ENCODE measurements at regions not wholly inside any gene's neighbourhood (a gene's known extent, or its start where the extent isn't known, plus 50 kb on each side); places are given as distances from the start of the nearest gene placed in this dataset.
A peak's percentile ranks its signal among the peaks of the same experiment; 100 is the strongest.

DNA sequence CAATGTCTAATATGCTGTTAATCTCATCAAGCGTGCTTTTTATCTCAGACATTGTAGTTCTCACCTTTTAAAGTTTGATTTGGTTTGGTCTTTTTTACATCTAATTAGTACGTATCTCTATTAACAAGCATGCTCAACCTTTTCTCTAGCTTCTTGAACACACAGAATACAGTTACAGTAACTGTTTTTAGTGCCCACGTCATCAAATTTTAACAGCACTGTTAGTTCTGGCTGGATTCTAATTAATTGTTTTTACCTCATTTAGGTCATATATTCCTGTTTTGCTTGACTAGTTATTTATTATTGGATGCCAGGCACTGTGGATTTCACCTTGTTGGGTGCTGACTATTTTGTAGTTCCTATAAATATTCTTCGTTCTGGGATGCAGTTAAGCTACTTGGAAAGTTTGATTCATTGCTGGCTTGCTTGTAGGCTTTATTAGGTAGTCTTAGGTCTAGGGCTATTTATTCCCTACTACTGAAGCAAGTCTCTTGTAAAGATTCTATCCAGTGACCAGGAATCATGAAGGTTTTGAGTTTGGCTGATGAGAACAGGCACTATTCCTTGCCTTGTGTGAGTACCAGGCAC lies 263.0 kb downstream of the ETAA1 start:
- Histone ChIP-seq H3K4me1 (ENCODE audit: control insufficient read depth, insufficient read depth, low read length) (no peaks in the 10 kb centered on the region), H3K27ac (ENCODE audit: low read length) (no peak overlapping the region), H3K36me3 (ENCODE audit: control insufficient read depth in 2 of 2, insufficient read depth in 2 of 2, low read length in 2 of 2) (no peaks in the 10 kb centered on the region), H3K4me3 (ENCODE audit: low read length in 2 of 2) (no peak overlapping the region), H3K27me3 (ENCODE audit: control insufficient read depth in 1 of 2, insufficient read depth in 2 of 2, low read length in 2 of 2) (no peaks in the 10 kb centered on the region), H3K9ac (ENCODE audit: low read length in 2 of 2) (no peak overlapping the region), H3K9me3 (ENCODE audit: control insufficient read depth in 2 of 2, low read length in 2 of 2) (peaks cover 0 to 6% of the 10 kb centered on the region in 2 donors)

DNA sequence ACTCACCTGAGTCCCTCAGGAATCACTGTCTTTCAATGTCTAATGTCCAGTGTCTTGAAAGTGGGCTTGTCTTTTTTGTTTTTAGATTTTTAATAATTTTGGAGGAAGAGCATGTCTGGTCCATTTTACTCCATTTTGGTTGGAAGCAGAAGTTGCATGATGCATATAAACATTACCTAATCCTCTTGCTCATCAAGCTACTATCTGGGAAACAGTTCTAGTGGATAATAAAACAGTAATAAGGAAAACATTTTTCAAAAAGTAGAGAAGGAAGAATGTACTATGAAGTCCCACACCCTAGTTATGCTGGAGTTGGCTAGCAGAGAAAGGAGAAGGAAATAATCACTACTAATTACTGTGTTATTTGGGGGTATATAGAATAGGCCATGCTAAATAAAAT lies 263.7 kb downstream of the ETAA1 start:
- Histone ChIP-seq H3K9ac (ENCODE audit: low read length in 2 of 2) (no peak overlapping the region), H3K4me1 (ENCODE audit: control insufficient read depth, insufficient read depth, low read length) (no peaks in the 10 kb centered on the region), H3K27ac (ENCODE audit: low read length) (no peak overlapping the region), H3K4me3 (ENCODE audit: low read length in 2 of 2) (no peak overlapping the region), H3K27me3 (ENCODE audit: control insufficient read depth in 1 of 2, insufficient read depth in 2 of 2, low read length in 2 of 2) (no peaks in the 10 kb centered on the region), H3K36me3 (ENCODE audit: control insufficient read depth in 2 of 2, insufficient read depth in 2 of 2, low read length in 2 of 2) (no peaks in the 10 kb centered on the region), H3K9me3 (ENCODE audit: control insufficient read depth in 2 of 2, low read length in 2 of 2) (peaks cover 0 to 6% of the 10 kb centered on the region in 2 donors)

DNA sequence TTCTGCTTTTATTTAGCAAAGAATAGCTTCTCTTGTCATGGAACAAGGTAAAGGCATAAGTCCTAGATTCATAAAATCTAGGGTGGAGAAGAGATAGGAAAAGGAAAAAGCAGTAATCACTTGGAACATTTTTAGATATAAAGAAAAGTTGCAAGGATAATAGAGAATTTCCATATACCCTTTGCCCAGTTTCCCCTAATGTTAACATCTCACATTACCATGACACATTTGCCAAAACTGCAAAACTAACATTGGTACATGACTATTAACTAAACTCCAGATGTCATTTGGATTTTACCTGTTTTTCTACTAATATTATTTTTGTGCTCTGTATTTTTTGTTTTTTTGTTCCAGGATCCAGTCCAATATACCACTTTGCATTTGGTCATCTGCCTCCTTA lies 265.1 kb downstream of the ETAA1 start:
- Histone ChIP-seq H3K4me1 (ENCODE audit: control insufficient read depth, insufficient read depth, low read length) (no peaks in the 10 kb centered on the region), H3K27ac (ENCODE audit: low read length) (no peak overlapping the region), H3K9me3 (ENCODE audit: control insufficient read depth in 2 of 2, low read length in 2 of 2) (peaks cover 0 to 6% of the 10 kb centered on the region in 2 donors), H3K4me3 (ENCODE audit: low read length in 2 of 2) (no peak overlapping the region), H3K36me3 (ENCODE audit: control insufficient read depth in 2 of 2, insufficient read depth in 2 of 2, low read length in 2 of 2) (no peaks in the 10 kb centered on the region), H3K9ac (ENCODE audit: low read length in 2 of 2) (no peak overlapping the region), H3K27me3 (ENCODE audit: control insufficient read depth in 1 of 2, insufficient read depth in 2 of 2, low read length in 2 of 2) (no peaks in the 10 kb centered on the region)

DNA sequence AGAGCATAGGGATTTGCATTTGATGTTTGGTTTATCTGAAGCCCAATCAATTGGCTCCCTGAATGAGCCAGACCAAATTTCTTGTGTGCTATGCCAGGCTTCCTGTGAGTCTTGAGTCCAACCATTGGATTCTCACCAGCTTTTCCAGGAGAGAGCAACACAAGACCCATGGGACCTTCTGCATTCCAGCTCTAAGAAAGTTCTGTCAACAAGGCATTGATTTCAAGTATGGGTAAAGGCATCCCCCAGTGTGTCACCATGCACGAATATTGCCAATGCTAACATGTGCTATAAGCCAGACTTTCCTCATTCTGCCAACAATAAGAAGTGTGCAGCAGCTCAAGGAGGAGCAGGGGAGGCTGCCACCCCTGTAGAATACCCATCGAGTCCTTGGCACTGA lies 266.6 kb downstream of the ETAA1 start:
- peaks cover 4% of the 10 kb centered on the region for H3K4me1 ChIP-seq (ENCODE audit: control insufficient read depth, insufficient read depth, low read length)
- H3K27ac ChIP-seq (ENCODE audit: low read length), result peak overlapping the region; percentile 13
- H3K4me3 ChIP-seq (ENCODE audit: low read length in 2 of 2), result no peak overlapping the region

DNA sequence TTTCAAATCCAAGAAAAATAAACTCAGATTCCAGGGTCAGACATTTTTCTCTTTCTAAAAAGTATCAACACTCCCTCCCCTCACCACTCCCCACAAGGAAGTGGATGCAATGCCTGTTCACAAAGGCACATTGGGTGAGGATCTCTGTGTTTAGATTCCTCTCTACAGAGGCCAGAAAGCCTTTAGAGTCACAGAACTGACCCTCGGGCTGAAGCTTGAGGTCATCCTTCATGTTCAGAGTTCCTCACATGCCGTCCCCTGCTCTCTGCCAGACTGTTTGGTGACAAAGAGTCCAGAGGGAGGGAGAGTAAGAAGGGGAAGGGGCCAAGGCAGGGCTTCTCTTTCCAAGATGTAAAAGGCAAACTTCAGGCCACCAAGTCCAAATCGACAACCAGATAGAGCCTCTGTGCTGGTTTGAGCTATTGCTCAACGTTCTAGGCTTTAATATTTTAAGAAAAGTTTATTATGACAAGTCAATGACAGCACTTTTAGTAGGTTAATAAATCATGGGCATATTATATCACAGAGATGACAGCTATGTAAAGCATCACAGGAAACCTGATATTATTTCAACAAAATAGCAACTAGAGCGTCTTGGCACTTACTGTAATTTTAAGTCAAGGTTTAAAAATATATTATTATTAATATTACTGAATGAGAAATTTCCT lies 269.4 kb downstream of the ETAA1 start:
- peak overlapping the region in 1 of 2 donors; percentile 23 for H3K4me3 ChIP-seq (ENCODE audit: low read length in 2 of 2)
- no peaks in the 10 kb centered on the region for H3K27me3 ChIP-seq (ENCODE audit: control insufficient read depth in 1 of 2, insufficient read depth in 2 of 2, low read length in 2 of 2)
- peak overlapping the region; percentile 74 for H3K27ac ChIP-seq (ENCODE audit: low read length)
- H3K4me1 ChIP-seq (ENCODE audit: control insufficient read depth, insufficient read depth, low read length), result peaks cover 4% of the 10 kb centered on the region
- no peak overlapping the region for H3K9ac ChIP-seq (ENCODE audit: low read length in 2 of 2)
- no peaks in the 10 kb centered on the region for H3K36me3 ChIP-seq (ENCODE audit: control insufficient read depth in 2 of 2, insufficient read depth in 2 of 2, low read length in 2 of 2)
- H3K9me3 ChIP-seq (ENCODE audit: control insufficient read depth in 2 of 2, low read length in 2 of 2), result no peaks in the 10 kb centered on the region

More for the DNA sequence above, 266.6 kb downstream of the ETAA1 start:
- peaks cover 0 to 5% of the 10 kb centered on the region in 2 donors for H3K9me3 ChIP-seq (ENCODE audit: control insufficient read depth in 2 of 2, low read length in 2 of 2)
- no peaks in the 10 kb centered on the region for H3K27me3 ChIP-seq (ENCODE audit: control insufficient read depth in 1 of 2, insufficient read depth in 2 of 2, low read length in 2 of 2)
- no peak overlapping the region for H3K9ac ChIP-seq (ENCODE audit: low read length in 2 of 2)
- no peaks in the 10 kb centered on the region for H3K36me3 ChIP-seq (ENCODE audit: control insufficient read depth in 2 of 2, insufficient read depth in 2 of 2, low read length in 2 of 2)

DNA sequence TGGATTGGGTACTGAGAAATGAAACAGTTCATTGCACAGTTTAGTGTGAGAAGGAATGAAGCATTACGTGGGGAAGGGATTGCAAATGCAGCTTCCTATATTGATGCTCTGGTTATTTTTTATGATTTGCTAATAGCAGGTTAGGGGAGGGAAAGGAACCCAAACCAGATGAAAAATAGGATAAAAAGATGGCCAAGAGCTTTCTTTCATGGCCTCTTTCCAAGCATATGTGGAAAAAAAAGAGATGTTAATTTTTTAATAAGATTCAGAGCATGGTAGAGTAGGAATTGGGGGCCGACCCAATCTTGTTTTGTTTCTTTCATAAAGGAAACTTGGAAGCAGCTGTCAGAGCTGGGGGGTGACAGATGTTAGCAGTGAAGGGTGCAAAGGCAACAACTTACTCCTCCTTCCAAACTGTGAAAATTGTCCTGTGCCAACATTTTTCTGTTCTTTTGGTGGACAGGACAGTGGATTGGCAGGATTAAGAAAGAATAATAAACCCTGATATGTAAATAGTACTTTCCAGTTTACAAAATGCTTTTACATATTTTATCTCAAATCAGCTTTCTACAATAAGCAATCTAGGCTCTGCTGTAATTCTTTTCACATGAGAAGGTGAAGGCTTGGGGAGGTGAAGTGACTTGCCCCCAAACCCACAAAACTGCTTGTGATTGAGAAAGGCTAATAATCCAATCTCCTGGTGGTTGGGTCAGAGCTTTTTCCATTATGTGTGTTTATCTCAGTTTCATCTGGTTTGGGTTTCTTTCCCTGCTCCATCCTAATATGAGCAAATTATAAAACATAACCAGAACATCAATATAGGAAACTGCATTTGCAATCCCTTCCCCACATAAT lies 270.1 kb downstream of the ETAA1 start:
- no peak overlapping the region for H3K9ac ChIP-seq (ENCODE audit: low read length in 2 of 2)
- H3K27me3 ChIP-seq (ENCODE audit: control insufficient read depth in 1 of 2, insufficient read depth in 2 of 2, low read length in 2 of 2), result no peaks in the 10 kb centered on the region
- H3K27ac ChIP-seq (ENCODE audit: low read length), result peak overlapping the region; percentile 1
- no peak overlapping the region for H3K4me3 ChIP-seq (ENCODE audit: low read length in 2 of 2)
- H3K36me3 ChIP-seq (ENCODE audit: control insufficient read depth in 2 of 2, insufficient read depth in 2 of 2, low read length in 2 of 2), result no peaks in the 10 kb centered on the region
- no peaks in the 10 kb centered on the region for H3K9me3 ChIP-seq (ENCODE audit: control insufficient read depth in 2 of 2, low read length in 2 of 2)
- peaks cover 4% of the 10 kb centered on the region for H3K4me1 ChIP-seq (ENCODE audit: control insufficient read depth, insufficient read depth, low read length)

DNA sequence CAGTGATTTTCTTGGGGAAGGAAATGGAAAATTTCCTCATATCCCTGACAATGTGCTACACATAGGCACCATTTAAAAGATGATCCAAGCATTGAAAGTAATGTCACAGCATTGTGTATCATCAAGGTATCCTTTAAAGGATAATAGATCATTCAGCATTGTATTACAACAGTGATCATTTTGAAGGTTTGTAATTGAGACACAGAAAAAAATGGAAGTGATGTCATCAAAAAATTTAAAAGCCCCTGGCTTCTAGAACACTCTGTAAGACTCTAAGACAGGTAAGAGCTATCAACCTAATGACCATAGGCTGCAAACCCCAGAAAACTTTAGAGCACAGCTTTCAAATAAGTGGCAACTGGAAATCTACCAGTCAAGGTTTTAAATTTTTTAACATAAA lies 271.4 kb downstream of the ETAA1 start:
- no peaks in the 10 kb centered on the region for H3K27me3 ChIP-seq (ENCODE audit: control insufficient read depth in 1 of 2, insufficient read depth in 2 of 2, low read length in 2 of 2)
- peaks cover 4% of the 10 kb centered on the region for H3K4me1 ChIP-seq (ENCODE audit: control insufficient read depth, insufficient read depth, low read length)

DNA sequence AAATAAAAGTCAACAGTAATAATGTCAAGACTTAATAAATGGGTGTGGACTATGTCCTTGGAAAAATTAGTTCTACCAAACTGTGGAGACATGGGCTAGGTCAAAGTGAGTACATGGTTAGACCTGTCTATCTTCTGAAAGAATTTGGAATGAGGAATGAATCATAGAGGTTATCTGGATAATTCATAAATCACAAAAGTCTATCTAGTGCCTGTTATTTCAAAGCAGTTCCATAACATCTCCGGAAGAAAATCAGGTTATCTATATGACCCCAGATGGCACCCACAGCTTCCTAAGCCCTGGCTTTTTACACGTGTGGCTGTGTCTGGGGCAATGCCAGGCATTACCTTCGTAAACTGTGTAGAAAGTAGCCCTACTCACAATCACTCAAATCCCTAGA lies 272.0 kb downstream of the ETAA1 start:
- Histone ChIP-seq H3K4me3 (ENCODE audit: low read length in 2 of 2) (no peak overlapping the region), H3K36me3 (ENCODE audit: control insufficient read depth in 2 of 2, insufficient read depth in 2 of 2, low read length in 2 of 2) (no peaks in the 10 kb centered on the region), H3K27ac (ENCODE audit: low read length) (no peak overlapping the region)

More for the DNA sequence above, 271.4 kb downstream of the ETAA1 start:
- H3K9ac ChIP-seq (ENCODE audit: low read length in 2 of 2), result no peak overlapping the region
- H3K27ac ChIP-seq (ENCODE audit: low read length), result no peak overlapping the region
- H3K4me3 ChIP-seq (ENCODE audit: low read length in 2 of 2), result no peak overlapping the region
- H3K36me3 ChIP-seq (ENCODE audit: control insufficient read depth in 2 of 2, insufficient read depth in 2 of 2, low read length in 2 of 2), result no peaks in the 10 kb centered on the region
- no peaks in the 10 kb centered on the region for H3K9me3 ChIP-seq (ENCODE audit: control insufficient read depth in 2 of 2, low read length in 2 of 2)

DNA sequence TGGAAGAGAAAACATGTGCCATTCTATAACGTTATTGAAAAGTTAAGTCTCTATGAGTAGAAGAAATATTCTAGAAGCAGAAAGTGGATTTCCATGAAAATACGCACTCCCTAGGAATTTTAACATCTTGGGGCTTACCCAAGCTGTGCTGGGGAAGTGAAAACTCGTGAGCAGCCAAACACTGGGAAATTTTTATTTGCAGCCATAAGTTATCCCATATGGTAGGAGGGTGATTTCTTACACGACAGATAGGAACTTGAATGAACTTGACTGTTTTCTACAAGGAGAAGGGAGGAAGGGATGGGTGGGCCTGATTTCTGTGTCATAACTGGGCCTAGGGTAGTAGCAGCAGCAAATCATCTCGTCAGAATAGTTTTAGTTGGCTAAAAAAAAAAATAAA lies 272.6 kb downstream of the ETAA1 start:
- no peak overlapping the region for H3K9ac ChIP-seq (ENCODE audit: low read length in 2 of 2)
- H3K27ac ChIP-seq (ENCODE audit: low read length), result no peak overlapping the region
- no peaks in the 10 kb centered on the region for H3K36me3 ChIP-seq (ENCODE audit: control insufficient read depth in 2 of 2, insufficient read depth in 2 of 2, low read length in 2 of 2)
- H3K9me3 ChIP-seq (ENCODE audit: control insufficient read depth in 2 of 2, low read length in 2 of 2), result no peaks in the 10 kb centered on the region
- peaks cover 4% of the 10 kb centered on the region for H3K4me1 ChIP-seq (ENCODE audit: control insufficient read depth, insufficient read depth, low read length)
- H3K4me3 ChIP-seq (ENCODE audit: low read length in 2 of 2), result no peak overlapping the region
- H3K27me3 ChIP-seq (ENCODE audit: control insufficient read depth in 1 of 2, insufficient read depth in 2 of 2, low read length in 2 of 2), result no peaks in the 10 kb centered on the region

More for the DNA sequence above, 272.0 kb downstream of the ETAA1 start:
- Histone ChIP-seq H3K9me3 (ENCODE audit: control insufficient read depth in 2 of 2, low read length in 2 of 2) (no peaks in the 10 kb centered on the region), H3K9ac (ENCODE audit: low read length in 2 of 2) (no peak overlapping the region), H3K4me1 (ENCODE audit: control insufficient read depth, insufficient read depth, low read length) (peaks cover 4% of the 10 kb centered on the region), H3K27me3 (ENCODE audit: control insufficient read depth in 1 of 2, insufficient read depth in 2 of 2, low read length in 2 of 2) (no peaks in the 10 kb centered on the region)

DNA sequence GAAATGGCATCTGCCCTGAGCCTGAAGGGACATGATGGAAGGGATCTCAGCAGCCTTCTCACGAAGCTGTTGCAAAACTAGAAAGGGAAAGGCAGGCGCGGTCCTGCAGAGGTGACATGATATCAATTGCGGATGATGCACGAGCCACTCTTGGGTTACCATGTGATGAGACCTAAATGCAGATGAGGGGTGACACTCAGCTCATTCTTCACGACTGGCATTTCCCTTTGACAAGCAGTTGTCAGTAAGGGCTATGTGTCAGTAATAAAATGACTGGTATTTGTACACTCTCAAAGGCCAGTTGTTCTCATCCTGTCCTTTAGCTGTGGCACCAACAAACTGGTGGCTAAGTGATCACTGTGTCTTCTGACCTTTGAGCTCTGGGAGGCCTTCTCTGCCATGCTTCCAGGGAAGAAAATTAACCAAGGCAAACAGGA lies 273.6 kb downstream of the ETAA1 start:
- peaks cover 4% of the 10 kb centered on the region for H3K4me1 ChIP-seq (ENCODE audit: control insufficient read depth, insufficient read depth, low read length)
- no peak overlapping the region for H3K4me3 ChIP-seq (ENCODE audit: low read length in 2 of 2)
- no peaks in the 10 kb centered on the region for H3K36me3 ChIP-seq (ENCODE audit: control insufficient read depth in 2 of 2, insufficient read depth in 2 of 2, low read length in 2 of 2)
- no peak overlapping the region for H3K9ac ChIP-seq (ENCODE audit: low read length in 2 of 2)
- no peaks in the 10 kb centered on the region for H3K9me3 ChIP-seq (ENCODE audit: control insufficient read depth in 2 of 2, low read length in 2 of 2)
- no peak overlapping the region for H3K27ac ChIP-seq (ENCODE audit: low read length)
- no peaks in the 10 kb centered on the region for H3K27me3 ChIP-seq (ENCODE audit: control insufficient read depth in 1 of 2, insufficient read depth in 2 of 2, low read length in 2 of 2)
